Astrocyte of the spinal cord (primary cell): ENCODE measurements at regions not wholly inside any gene's neighbourhood (a gene's known extent, or its start where the extent isn't known, plus 50 kb on each side); places are given as distances from the start of the nearest gene placed in this dataset.
A peak's percentile ranks its signal among the peaks of the same experiment; 100 is the strongest.

Experiments
- DNase-seq: peaks from one replicate; pipeline ENCODE4 v3.0.0; 2011; ENCODE audit warnings: low read depth, low spot score
- H3K4me3 ChIP-seq: 2 replicates; pipeline ENCODE4 v1.5.1; 2011; ENCODE audit warnings: low read depth, mild to moderate bottlenecking, low read length, moderate library complexity
- CTCF ChIP-seq: IDR thresholded peaks from 2 replicates; pipeline ENCODE4 v1.5.1; 2012; ENCODE audit warnings: low read depth, mild to moderate bottlenecking, low read length, inconsistent platforms
- in situ Hi-C: cut with HindIII; loops from 2 replicates; pipeline ENCODE4 v1.10.0; 2017; ENCODE audit warnings: low sequenced_read_pairs

- H3K4me3 ChIP-seq = no peak overlapping the region
- DNase-seq = no peak
- no peak for TF ChIP-seq CTCF
- in situ Hi-C loops = no loop called here
These were observed 59.8 kb upstream of the GDF10 start for GRCh38 chr10:47240173-47240572.

- no peak overlapping the region for H3K4me3 ChIP-seq
- in situ Hi-C loops = no loop called here
- no peak for DNase-seq
- no peak for TF ChIP-seq CTCF
These were observed 58.7 kb upstream of the GDF10 start for GRCh38 chr10:47241256-47241655.

- in situ Hi-C loops = no loop called here
- DNase-seq = peak; percentile 43
- TF ChIP-seq CTCF = no peak
- no peak overlapping the region for H3K4me3 ChIP-seq
These were observed 57.8 kb upstream of the GDF10 start for GRCh38 chr10:47241946-47242867.

- DNase-seq = no peak
- no peak overlapping the region for H3K4me3 ChIP-seq
- in situ Hi-C loops = no loop called here
- TF ChIP-seq CTCF = no peak
These were observed 56.6 kb upstream of the GDF10 start for GRCh38 chr10:47243356-47243755.

- H3K4me3 ChIP-seq = no peak overlapping the region
- no peak for TF ChIP-seq CTCF
- DNase-seq = no peak
- in situ Hi-C loops = no loop called here
These were observed 56.2 kb upstream of the GDF10 start for GRCh38 chr10:47243791-47244190.

GRCh38 chr10:47244560-47245500 is 55.2 kb upstream of the GDF10 start:
- in situ Hi-C loops = no loop called here
- no peak for TF ChIP-seq CTCF
- H3K4me3 ChIP-seq = no peak overlapping the region

More at GRCh38 chr10:47244560-47245500, 55.2 kb upstream of the GDF10 start:
- DNase-seq = no peak
